ENCODE measurements at regions not wholly inside any gene's neighbourhood (a gene's known extent, or its start where the extent isn't known, plus 50 kb on each side); places are given as distances from the start of the nearest gene placed in this dataset.
"Not testable (repeated sequence)": the region's sequence is repeated elsewhere in the genome, so short reads cannot be mapped to it uniquely, and the experiment has no call there.

GRCh38 chr3:182124716-182125115 lies 413.0 kb downstream of the SOX2 start:
- H3K4me1 Mint-ChIP-seq (ENCODE audit: low read depth in 2 of 2) = no peaks in the 10 kb centered on the region
- peaks cover 0 to 3% of the 10 kb centered on the region in 2 donors for H3K9me3 Mint-ChIP-seq
- H3K27me3 Mint-ChIP-seq = no peaks in the 10 kb centered on the region
- no peak overlapping the region for H3K4me3 Mint-ChIP-seq
- no peaks in the 10 kb centered on the region for H3K36me3 Mint-ChIP-seq (ENCODE audit: insufficient read depth)
- ATAC-seq (replicated peaks) (no peak), DNase-seq (no peak)
- H3K27ac Mint-ChIP-seq = no peak overlapping the region

- no peaks in the 10 kb centered on the region for H3K27me3 Mint-ChIP-seq
- H3K9me3 Mint-ChIP-seq = peaks cover 0 to 3% of the 10 kb centered on the region in 2 donors
- ATAC-seq (replicated peaks) (no peak), DNase-seq (no peak)
- no peaks in the 10 kb centered on the region for H3K4me1 Mint-ChIP-seq (ENCODE audit: low read depth in 2 of 2)
- H3K4me3 Mint-ChIP-seq = no peak overlapping the region
- no peak overlapping the region for H3K27ac Mint-ChIP-seq
- peaks cover 3% of the 10 kb centered on the region for H3K36me3 Mint-ChIP-seq (ENCODE audit: insufficient read depth)
These were observed 418.0 kb downstream of the SOX2 start for GRCh38 chr3:182129740-182130139.

GRCh38 chr3:182133752-182134151 lies 422.0 kb downstream of the SOX2 start:
- ATAC-seq (replicated peaks) (no peak), DNase-seq (no peak)
- H3K9me3 Mint-ChIP-seq = no peaks in the 10 kb centered on the region
- no peak overlapping the region for H3K27ac Mint-ChIP-seq
- H3K4me1 Mint-ChIP-seq (ENCODE audit: low read depth in 2 of 2) = no peaks in the 10 kb centered on the region
- H3K36me3 Mint-ChIP-seq (ENCODE audit: insufficient read depth) = peaks cover 3% of the 10 kb centered on the region
- H3K4me3 Mint-ChIP-seq = no peak overlapping the region
- H3K27me3 Mint-ChIP-seq = no peaks in the 10 kb centered on the region

GRCh38 chr3:182135056-182135455 lies 423.3 kb downstream of the SOX2 start:
- ATAC-seq (replicated peaks) (no peak), DNase-seq (no peak)
- no peak overlapping the region for H3K4me3 Mint-ChIP-seq
- H3K9me3 Mint-ChIP-seq = no peaks in the 10 kb centered on the region
- no peaks in the 10 kb centered on the region for H3K27me3 Mint-ChIP-seq
- no peaks in the 10 kb centered on the region for H3K4me1 Mint-ChIP-seq (ENCODE audit: low read depth in 2 of 2)
- H3K36me3 Mint-ChIP-seq (ENCODE audit: insufficient read depth) = peaks cover 3% of the 10 kb centered on the region
- H3K27ac Mint-ChIP-seq = no peak overlapping the region

- DNase-seq (no peak), ATAC-seq (replicated peaks) (no peak)
- Mint-ChIP-seq H3K4me3 (no peak overlapping the region), H3K36me3 (ENCODE audit: insufficient read depth) (peaks cover 3% of the 10 kb centered on the region), H3K27ac (no peak overlapping the region), H3K9me3 (no peaks in the 10 kb centered on the region), H3K4me1 (ENCODE audit: low read depth in 2 of 2) (no peaks in the 10 kb centered on the region), H3K27me3 (no peaks in the 10 kb centered on the region)
These were observed 424.5 kb downstream of the SOX2 start for GRCh38 chr3:182136008-182136910.

- Mint-ChIP-seq H3K9me3 (no peaks in the 10 kb centered on the region), H3K4me3 (no peak overlapping the region), H3K27me3 (no peaks in the 10 kb centered on the region), H3K4me1 (ENCODE audit: low read depth in 2 of 2) (no peaks in the 10 kb centered on the region), H3K36me3 (ENCODE audit: insufficient read depth) (peaks cover 3% of the 10 kb centered on the region), H3K27ac (no peak overlapping the region)
- ATAC-seq (replicated peaks) = no peak
- no peak for DNase-seq
These were observed 426.7 kb downstream of the SOX2 start for GRCh38 chr3:182138393-182138792.

GRCh38 chr3:182139627-182140357 lies 428.1 kb downstream of the SOX2 start:
- no peak overlapping the region for H3K4me3 Mint-ChIP-seq
- no peaks in the 10 kb centered on the region for H3K4me1 Mint-ChIP-seq (ENCODE audit: low read depth in 2 of 2)
- H3K9me3 Mint-ChIP-seq = peaks cover 0 to under 1% of the 10 kb centered on the region in 2 donors
- DNase-seq = no peak
- no peak overlapping the region for H3K27ac Mint-ChIP-seq
- no peaks in the 10 kb centered on the region for H3K36me3 Mint-ChIP-seq (ENCODE audit: insufficient read depth)
- no peak for ATAC-seq (replicated peaks)
- no peaks in the 10 kb centered on the region for H3K27me3 Mint-ChIP-seq

- Mint-ChIP-seq H3K9me3 (peaks cover 3 to 14% of the 10 kb centered on the region in 2 donors), H3K27me3 (no peaks in the 10 kb centered on the region), H3K36me3 (ENCODE audit: insufficient read depth) (no peaks in the 10 kb centered on the region)
These were observed 431.2 kb downstream of the SOX2 start for GRCh38 chr3:182142928-182143327.

GRCh38 chr3:182143903-182144302 lies 432.2 kb downstream of the SOX2 start:
- no peak overlapping the region for H3K4me3 Mint-ChIP-seq
- H3K4me1 Mint-ChIP-seq (ENCODE audit: low read depth in 2 of 2) = no peaks in the 10 kb centered on the region
- no peaks in the 10 kb centered on the region for H3K36me3 Mint-ChIP-seq (ENCODE audit: insufficient read depth)
- H3K9me3 Mint-ChIP-seq = peaks cover 3 to 14% of the 10 kb centered on the region in 2 donors
- H3K27ac Mint-ChIP-seq = no peak overlapping the region
- no peaks in the 10 kb centered on the region for H3K27me3 Mint-ChIP-seq
- DNase-seq (no peak), ATAC-seq (replicated peaks) (no peak)

More at GRCh38 chr3:182142928-182143327, 431.2 kb downstream of the SOX2 start:
- Mint-ChIP-seq H3K27ac (no peak overlapping the region), H3K4me1 (ENCODE audit: low read depth in 2 of 2) (no peaks in the 10 kb centered on the region), H3K4me3 (no peak overlapping the region)
- ATAC-seq (replicated peaks) (no peak), DNase-seq (no peak)

GRCh38 chr3:182148360-182148759 lies 436.6 kb downstream of the SOX2 start:
- H3K27ac Mint-ChIP-seq = no peak overlapping the region
- no peaks in the 10 kb centered on the region for H3K36me3 Mint-ChIP-seq (ENCODE audit: insufficient read depth)
- ATAC-seq (replicated peaks) (no peak), DNase-seq (no peak)
- H3K9me3 Mint-ChIP-seq = peaks cover 7 to 23% of the 10 kb centered on the region in 2 donors
- no peaks in the 10 kb centered on the region for H3K27me3 Mint-ChIP-seq
- no peak overlapping the region for H3K4me3 Mint-ChIP-seq
- no peaks in the 10 kb centered on the region for H3K4me1 Mint-ChIP-seq (ENCODE audit: low read depth in 2 of 2)

GRCh38 chr3:182149594-182149993 lies 437.9 kb downstream of the SOX2 start:
- Mint-ChIP-seq H3K9me3 (peaks cover 9 to 23% of the 10 kb centered on the region in 2 donors), H3K4me3 (no peak overlapping the region), H3K27ac (no peak overlapping the region), H3K36me3 (ENCODE audit: insufficient read depth) (no peaks in the 10 kb centered on the region), H3K27me3 (no peaks in the 10 kb centered on the region), H3K4me1 (ENCODE audit: low read depth in 2 of 2) (no peaks in the 10 kb centered on the region)
- ATAC-seq (replicated peaks) (no peak), DNase-seq (no peak)

GRCh38 chr3:182156326-182156725 lies 444.6 kb downstream of the SOX2 start:
- not testable (repeated sequence) for H3K9me3 Mint-ChIP-seq; H3K36me3 Mint-ChIP-seq (ENCODE audit: insufficient read depth); H3K4me3 Mint-ChIP-seq; H3K4me1 Mint-ChIP-seq (ENCODE audit: low read depth in 2 of 2); ATAC-seq (replicated peaks); H3K27ac Mint-ChIP-seq; H3K27me3 Mint-ChIP-seq; DNase-seq

- Mint-ChIP-seq H3K27me3 (no peaks in the 10 kb centered on the region), H3K36me3 (ENCODE audit: insufficient read depth) (no peaks in the 10 kb centered on the region), H3K27ac (no peak overlapping the region), H3K4me1 (ENCODE audit: low read depth in 2 of 2) (no peaks in the 10 kb centered on the region), H3K9me3 (no peaks in the 10 kb centered on the region), H3K4me3 (no peak overlapping the region)
- ATAC-seq (replicated peaks) (no peak), DNase-seq (no peak)
These were observed 453.5 kb downstream of the SOX2 start for GRCh38 chr3:182165234-182165633.

- H3K36me3 Mint-ChIP-seq (ENCODE audit: insufficient read depth) = no peaks in the 10 kb centered on the region
- no peaks in the 10 kb centered on the region for H3K4me1 Mint-ChIP-seq (ENCODE audit: low read depth in 2 of 2)
- H3K27me3 Mint-ChIP-seq = no peaks in the 10 kb centered on the region
- no peak overlapping the region for H3K27ac Mint-ChIP-seq
- ATAC-seq (replicated peaks) (no peak), DNase-seq (no peak)
- no peak overlapping the region for H3K4me3 Mint-ChIP-seq
- no peaks in the 10 kb centered on the region for H3K9me3 Mint-ChIP-seq
These were observed 460.8 kb downstream of the SOX2 start for GRCh38 chr3:182172534-182172933.

Data from effector memory CD8-positive, alpha-beta T cell (primary cell).